ENCODE measurements at regions not wholly inside any gene's neighbourhood (a gene's known extent, or its start where the extent isn't known, plus 50 kb on each side); places are given as distances from the start of the nearest gene placed in this dataset.

- TF ChIP-seq ZBTB40 (IDR thresholded peaks at IDR 0.05; ENCODE audit: borderline replicate concordance): no peak
- TF ChIP-seq ELK1 (IDR thresholded peaks at IDR 0.05; ENCODE audit: low read depth, low read length): no peak
- TF ChIP-seq CTCF (IDR thresholded peaks at IDR 0.05 in 2 of 3, conservative IDR thresholded peaks at IDR 0.05 in 1 of 3; ENCODE audit: control insufficient read depth in 2 of 3, extremely low read depth in 1 of 3, insufficient read depth in 1 of 3, low read depth in 3 of 3, low read length in 3 of 3): no peak
Measured at GRCh38 chrX:140432346-140433175, 72.3 kb downstream of the SOX3 start (continued).
